ENCODE measurements at regions not wholly inside any gene's neighbourhood (a gene's known extent, or its start where the extent isn't known, plus 50 kb on each side); places are given as distances from the start of the nearest gene placed in this dataset.

DNA sequence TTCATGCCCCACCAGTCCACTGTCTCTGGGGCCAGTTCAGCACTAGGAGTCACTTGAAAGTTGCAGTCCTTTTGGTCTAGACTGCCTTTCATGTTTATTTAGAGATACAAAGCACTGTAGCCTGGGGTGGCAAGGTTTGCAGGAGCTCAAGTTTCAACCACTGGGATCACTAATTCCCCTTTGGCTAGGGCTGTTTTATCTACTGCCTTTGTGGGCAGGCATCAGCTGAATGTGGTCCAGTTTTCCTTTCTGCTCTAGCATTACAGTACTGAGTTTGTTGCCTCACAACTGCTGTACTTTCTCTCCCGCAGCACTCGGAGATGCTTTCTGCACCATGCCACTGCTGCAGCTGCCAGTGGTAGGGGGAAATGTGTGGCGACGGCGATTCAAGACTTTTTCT lies 222.3 kb upstream of the HDX start:
- no peaks in the 10 kb centered on the region for H3K27me3 ChIP-seq (ENCODE audit: control insufficient read depth, insufficient read depth, low read length)
- no peak overlapping the region for H3K27ac ChIP-seq (ENCODE audit: low read depth, low read length)
- TF ChIP-seq, protein P1, sequence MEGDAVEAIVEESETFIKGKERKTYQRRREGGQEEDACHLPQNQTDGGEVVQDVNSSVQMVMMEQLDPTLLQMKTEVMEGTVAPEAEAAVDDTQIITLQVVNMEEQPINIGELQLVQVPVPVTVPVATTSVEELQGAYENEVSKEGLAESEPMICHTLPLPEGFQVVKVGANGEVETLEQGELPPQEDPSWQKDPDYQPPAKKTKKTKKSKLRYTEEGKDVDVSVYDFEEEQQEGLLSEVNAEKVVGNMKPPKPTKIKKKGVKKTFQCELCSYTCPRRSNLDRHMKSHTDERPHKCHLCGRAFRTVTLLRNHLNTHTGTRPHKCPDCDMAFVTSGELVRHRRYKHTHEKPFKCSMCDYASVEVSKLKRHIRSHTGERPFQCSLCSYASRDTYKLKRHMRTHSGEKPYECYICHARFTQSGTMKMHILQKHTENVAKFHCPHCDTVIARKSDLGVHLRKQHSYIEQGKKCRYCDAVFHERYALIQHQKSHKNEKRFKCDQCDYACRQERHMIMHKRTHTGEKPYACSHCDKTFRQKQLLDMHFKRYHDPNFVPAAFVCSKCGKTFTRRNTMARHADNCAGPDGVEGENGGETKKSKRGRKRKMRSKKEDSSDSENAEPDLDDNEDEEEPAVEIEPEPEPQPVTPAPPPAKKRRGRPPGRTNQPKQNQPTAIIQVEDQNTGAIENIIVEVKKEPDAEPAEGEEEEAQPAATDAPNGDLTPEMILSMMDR (IDR thresholded peaks at IDR 0.05; ENCODE audit: low read depth, low read length) = no peak
- no peaks in the 10 kb centered on the region for H3K9me3 ChIP-seq (ENCODE audit: control insufficient read depth, insufficient read depth, low read length)
- ChIA-PET CTCF (interaction anchor here (1.2 kb wide), 1 partner anchor 183 kb away, joined by 3 read pairs; no protein-coding TSS in a partner anchor), POLR2A (no interaction called here)
- no peak overlapping the region for H3K4me3 ChIP-seq (ENCODE audit: low read depth, low read length)
- no peak for DNase-seq (ENCODE audit: low read depth, low spot score)

GRCh38 chrX:84729408-84729807 lies 227.2 kb upstream of the HDX start:
- Histone ChIP-seq H3K27ac (ENCODE audit: low read depth, low read length) (no peak overlapping the region), H3K4me3 (ENCODE audit: low read depth, low read length) (no peak overlapping the region), H3K27me3 (ENCODE audit: control insufficient read depth, insufficient read depth, low read length) (no peaks in the 10 kb centered on the region), H3K9me3 (ENCODE audit: control insufficient read depth, insufficient read depth, low read length) (no peaks in the 10 kb centered on the region)
- POLR2A ChIA-PET = no interaction called here
- TF ChIP-seq, protein P1 (IDR thresholded peaks at IDR 0.05; ENCODE audit: low read depth, low read length) = no peak
- CTCF ChIA-PET = interaction anchor here (0.8 to 2.3 kb wide), 11 partner anchors 10 to 354 kb away, joined by 3 to 27 read pairs (median 5); partner anchors contain the start of gene APOOL
- DNase-seq (ENCODE audit: low read depth, low spot score) = no peak

- no peak for DNase-seq (ENCODE audit: low read depth, low spot score)
- CTCF ChIA-PET = interaction anchor here (0.6 to 2.3 kb wide), 16 partner anchors 10 to 382 kb away, joined by 3 to 27 read pairs (median 4); partner anchors contain the start of gene APOOL
- POLR2A ChIA-PET = no interaction called here
Measured at GRCh38 chrX:84729809-84730208, 227.6 kb upstream of the HDX start.

DNA sequence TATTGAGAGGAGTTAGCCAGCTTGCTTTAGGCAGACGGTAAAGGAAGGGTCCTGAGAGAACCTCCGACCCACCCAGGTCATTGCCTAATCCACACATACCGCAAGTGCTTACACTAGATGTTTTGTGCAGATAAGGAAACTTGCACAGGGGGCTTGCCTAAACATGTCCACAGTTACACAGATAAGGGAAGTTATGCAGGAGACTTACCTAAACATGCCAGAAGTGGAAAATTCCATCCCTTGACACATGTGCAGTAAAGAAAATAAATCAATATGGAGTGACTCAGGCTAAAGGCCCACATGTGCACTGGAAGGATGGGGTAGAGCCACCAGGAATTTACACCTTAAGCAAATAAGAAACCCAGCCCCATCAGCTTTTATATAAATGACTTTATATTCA lies 232.8 kb upstream of the HDX start:
- H3K27me3 ChIP-seq (ENCODE audit: control insufficient read depth, insufficient read depth, low read length) = no peaks in the 10 kb centered on the region
- CTCF ChIA-PET = no interaction called here
- TF ChIP-seq, protein P1 (IDR thresholded peaks at IDR 0.05; ENCODE audit: low read depth, low read length) = no peak
- POLR2A ChIA-PET = no interaction called here
- no peaks in the 10 kb centered on the region for H3K9me3 ChIP-seq (ENCODE audit: control insufficient read depth, insufficient read depth, low read length)
- H3K4me3 ChIP-seq (ENCODE audit: low read depth, low read length) = no peak overlapping the region
- H3K27ac ChIP-seq (ENCODE audit: low read depth, low read length) = no peak overlapping the region
- no peak for DNase-seq (ENCODE audit: low read depth, low spot score)

More at GRCh38 chrX:84729809-84730208, 227.6 kb upstream of the HDX start:
- Histone ChIP-seq H3K27me3 (ENCODE audit: control insufficient read depth, insufficient read depth, low read length) (no peaks in the 10 kb centered on the region), H3K27ac (ENCODE audit: low read depth, low read length) (no peak overlapping the region), H3K4me3 (ENCODE audit: low read depth, low read length) (no peak overlapping the region), H3K9me3 (ENCODE audit: control insufficient read depth, insufficient read depth, low read length) (no peaks in the 10 kb centered on the region)
- TF ChIP-seq, protein P1 (IDR thresholded peaks at IDR 0.05; ENCODE audit: low read depth, low read length) = peak; percentile 79

GRCh38 chrX:84737471-84737871 lies 235.2 kb upstream of the HDX start:
- no peak overlapping the region for H3K27ac ChIP-seq (ENCODE audit: low read depth, low read length)
- ChIA-PET POLR2A (no interaction called here), CTCF (no interaction called here)
- no peak overlapping the region for H3K4me3 ChIP-seq (ENCODE audit: low read depth, low read length)
- no peaks in the 10 kb centered on the region for H3K9me3 ChIP-seq (ENCODE audit: control insufficient read depth, insufficient read depth, low read length)
- no peak for DNase-seq (ENCODE audit: low read depth, low spot score)
- TF ChIP-seq, protein P1 (IDR thresholded peaks at IDR 0.05; ENCODE audit: low read depth, low read length) = no peak
- no peaks in the 10 kb centered on the region for H3K27me3 ChIP-seq (ENCODE audit: control insufficient read depth, insufficient read depth, low read length)
